Trophoblast cell (in vitro differentiated cells and primary cell): ENCODE measurements at regions not wholly inside any gene's neighbourhood (a gene's known extent, or its start where the extent isn't known, plus 50 kb on each side); places are given as distances from the start of the nearest gene placed in this dataset.

Experiments used
- DNase-seq, 2 donors: peaks; one replicate each; pipeline ENCODE4 v3.0.0-alpha.2; 2016
- H2AFZ ChIP-seq: 2 replicates; pipeline ENCODE4 v1.6.1; 2013; ENCODE audit warnings: low read length, moderate library complexity, mild to moderate bottlenecking; ENCODE audit not compliant: insufficient read depth, poor library complexity
- H2AK5ac ChIP-seq: 2 replicates; pipeline ENCODE4 v1.6.1; 2013; ENCODE audit warnings: mild to moderate bottlenecking, low read length
- H2BK120ac ChIP-seq: 2 replicates; pipeline ENCODE4 v1.6.1; 2013; ENCODE audit warnings: low read length, mild to moderate bottlenecking, moderate library complexity; ENCODE audit not compliant: insufficient read depth, poor library complexity
- H2BK12ac ChIP-seq: 2 replicates; pipeline ENCODE4 v1.6.1; 2013; ENCODE audit warnings: mild to moderate bottlenecking, low read length, moderate library complexity
- H2BK5ac ChIP-seq: 2 replicates; pipeline ENCODE4 v1.6.1; 2013; ENCODE audit warnings: low read length, low read depth, moderate library complexity, mild to moderate bottlenecking; ENCODE audit not compliant: poor library complexity
- H3K14ac ChIP-seq: 2 replicates; pipeline ENCODE4 v1.6.1; 2013; ENCODE audit warnings: mild to moderate bottlenecking, low read length
- H3K18ac ChIP-seq: 2 replicates; pipeline ENCODE4 v1.6.1; 2013; ENCODE audit warnings: mild to moderate bottlenecking, low read length
- H3K23ac ChIP-seq: 2 replicates; pipeline ENCODE4 v1.6.1; 2013; ENCODE audit warnings: low read length
- H3K27ac ChIP-seq: 2 replicates; pipeline ENCODE4 v1.5.1; 2013; ENCODE audit warnings: low read depth, mild to moderate bottlenecking, inconsistent platforms, low read length, moderate library complexity
- H3K27me3 ChIP-seq: 2 replicates; pipeline ENCODE4 v1.6.1; 2013; ENCODE audit warnings: inconsistent platforms, mild to moderate bottlenecking, low read length, moderate library complexity; ENCODE audit not compliant: insufficient read depth
- H3K36me3 ChIP-seq, 2 experiments: 1 replicate in 1 of 2; 2 replicates in 1 of 2; pipeline ENCODE4 v1.6.1; 2013; ENCODE audit warnings: low read length in 2 of 2, mild to moderate bottlenecking in 2 of 2, moderate library complexity in 1 of 2; ENCODE audit not compliant: insufficient read depth in 2 of 2, control insufficient read depth in 1 of 2
- H3K4ac ChIP-seq: 2 replicates; pipeline ENCODE4 v1.6.1; 2013; ENCODE audit warnings: low read depth, mild to moderate bottlenecking, low read length, moderate library complexity
- H3K4me1 ChIP-seq, 2 experiments: 1 replicate in 1 of 2; 2 replicates in 1 of 2; pipeline ENCODE4 v1.6.1; 2013; ENCODE audit warnings: low read length in 2 of 2, mild to moderate bottlenecking in 2 of 2, moderate library complexity in 1 of 2; ENCODE audit not compliant: insufficient read depth in 2 of 2, control insufficient read depth in 1 of 2
- H3K4me2 ChIP-seq: 2 replicates; pipeline ENCODE4 v1.6.1; 2013; ENCODE audit warnings: inconsistent platforms, mild to moderate bottlenecking, low read length, moderate library complexity
- H3K4me3 ChIP-seq: 2 replicates; pipeline ENCODE4 v1.5.1; 2013; ENCODE audit warnings: mild to moderate bottlenecking, low read depth, low read length, inconsistent platforms
- H3K79me1 ChIP-seq: one replicate; pipeline ENCODE4 v1.6.1; 2013; ENCODE audit warnings: low read length
- H3K79me2 ChIP-seq: 2 replicates; pipeline ENCODE4 v1.6.1; 2013; ENCODE audit warnings: low read length, mild to moderate bottlenecking; ENCODE audit not compliant: control insufficient read depth, insufficient read depth, poor library complexity
- H3K9ac ChIP-seq: 2 replicates; pipeline ENCODE4 v1.6.1; 2013; ENCODE audit warnings: mild to moderate bottlenecking, low read length
- H3K9me3 ChIP-seq: 2 replicates; pipeline ENCODE4 v1.6.1; 2013; ENCODE audit warnings: low read depth, mild to moderate bottlenecking, control low read depth, inconsistent platforms, low read length; ENCODE audit not compliant: insufficient read depth
- H4K12ac ChIP-seq: 2 replicates; pipeline ENCODE4 v1.6.1; 2013; ENCODE audit warnings: low read depth, mild to moderate bottlenecking, low read length, moderate library complexity
- H4K8ac ChIP-seq: 2 replicates; pipeline ENCODE4 v1.6.1; 2013; ENCODE audit warnings: low read depth, mild to moderate bottlenecking, low read length, moderate library complexity
- H4K91ac ChIP-seq: one replicate; pipeline ENCODE4 v1.6.1; 2013; ENCODE audit warnings: low read depth, mild to moderate bottlenecking, low read length, moderate library complexity
- WGBS: extraction: QIAGEN DNeasy Blood & Tissue Kit; methylation state at CpG from one replicate; pipeline ENCODE4 v1.1.7; 2013; ENCODE audit warnings: missing lambda C conversion rate; ENCODE audit not compliant: insufficient read length, insufficient coverage; ENCODE audit errors: extremely low coverage; 5-methylcytosine and 5-hydroxymethylcytosine counted together

DNA sequence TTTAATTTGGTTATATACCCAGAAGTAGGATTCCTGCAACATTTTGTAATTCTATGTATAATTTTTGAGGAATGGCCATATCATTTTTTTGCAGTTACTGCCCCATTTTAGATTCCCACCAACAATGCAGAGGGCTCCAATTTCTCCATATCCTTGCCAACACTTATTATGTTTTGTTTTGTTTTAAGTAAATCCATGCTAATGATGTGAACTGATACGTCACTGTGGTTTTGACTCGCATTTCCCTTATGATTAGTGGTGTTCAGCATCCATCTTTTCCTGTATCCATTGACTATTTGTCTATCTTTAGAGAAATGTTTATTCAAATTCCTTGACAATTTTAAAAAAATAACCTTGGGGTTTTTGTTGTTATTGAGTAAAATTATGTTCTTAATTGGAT, 826.4 kb downstream of the CDH11 start:
- Histone ChIP-seq H2AFZ (no peak overlapping the region), H3K79me1 (no peaks in the 10 kb centered on the region), H2AK5ac (no peak overlapping the region), H3K4me1 (no peaks in the 10 kb centered on the region), H3K9me3 (no peaks in the 10 kb centered on the region), H3K4me3 (no peak overlapping the region), H3K14ac (no peak overlapping the region), H3K79me2 (no peaks in the 10 kb centered on the region), H4K91ac (no peak overlapping the region), H3K18ac (no peak overlapping the region), H3K23ac (no peak overlapping the region), H4K12ac (no peak overlapping the region), H2BK120ac (no peak overlapping the region), H3K27ac (no peak overlapping the region), H3K9ac (no peak overlapping the region), H4K8ac (no peak overlapping the region), H3K36me3 (peaks cover 0 to 2% of the 10 kb centered on the region in 2 experiments), H2BK5ac (no peak overlapping the region), H3K27me3 (no peaks in the 10 kb centered on the region), H2BK12ac (no peak overlapping the region), H3K4ac (no peak overlapping the region), H3K4me2 (no peak overlapping the region)
- DNase-seq, result no peak
- WGBS, result no CpG with 5 or more reads among the region's 2 CpGs

DNA sequence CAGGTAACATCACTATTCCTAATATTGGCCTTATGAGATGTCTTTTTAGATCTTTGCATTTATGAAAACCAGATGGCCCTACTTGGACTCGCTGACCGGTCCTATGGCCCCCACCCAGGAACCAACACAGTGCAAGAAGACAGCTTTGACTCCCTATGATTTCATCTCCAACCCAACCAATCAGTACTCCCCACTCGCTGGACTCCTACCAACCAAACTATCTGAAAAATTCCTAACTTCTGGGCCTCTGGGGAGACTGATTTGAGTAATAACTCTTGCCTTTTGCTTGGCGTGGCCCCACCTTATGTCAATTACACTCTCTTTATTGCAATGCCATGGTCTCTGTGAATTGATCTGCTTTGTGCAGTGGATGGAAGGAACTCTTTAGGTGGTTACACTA, 828.9 kb downstream of the CDH11 start:
- Histone ChIP-seq H4K91ac (no peak overlapping the region), H4K12ac (no peak overlapping the region), H2AK5ac (no peak overlapping the region), H3K4ac (no peak overlapping the region), H3K36me3 (peaks cover 0 to 2% of the 10 kb centered on the region in 2 experiments), H3K4me2 (no peak overlapping the region), H4K8ac (no peak overlapping the region), H3K18ac (no peak overlapping the region), H3K27ac (no peak overlapping the region), H2AFZ (no peak overlapping the region), H3K23ac (no peak overlapping the region), H3K79me1 (no peaks in the 10 kb centered on the region), H3K4me3 (no peak overlapping the region), H2BK12ac (no peak overlapping the region), H3K9ac (no peak overlapping the region), H3K79me2 (no peaks in the 10 kb centered on the region), H2BK120ac (no peak overlapping the region), H2BK5ac (no peak overlapping the region), H3K27me3 (no peaks in the 10 kb centered on the region), H3K4me1 (no peaks in the 10 kb centered on the region), H3K14ac (no peak overlapping the region), H3K9me3 (no peaks in the 10 kb centered on the region)
- no CpG with 5 or more reads among the region's 4 CpGs for WGBS
- DNase-seq, result no peak

DNA sequence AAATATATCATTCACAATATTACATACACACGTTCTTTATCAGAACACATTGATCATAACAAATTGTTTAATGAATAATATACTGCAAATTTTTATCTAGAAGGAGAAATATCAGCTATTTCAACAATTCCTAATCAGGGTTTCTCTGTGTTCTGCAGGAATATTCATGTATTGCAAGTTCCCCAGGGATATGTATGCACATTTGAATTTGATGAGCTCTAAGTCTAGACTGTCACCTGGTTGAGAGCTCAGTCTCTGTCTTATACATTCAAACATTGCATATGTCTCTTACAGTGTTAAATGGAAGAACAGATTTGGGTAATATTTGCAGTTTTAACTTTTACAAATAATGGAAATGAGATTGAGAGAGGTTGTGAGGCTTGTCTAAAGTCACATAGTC, 829.7 kb downstream of the CDH11 start:
- H2AK5ac ChIP-seq, result no peak overlapping the region
- no peak overlapping the region for H2BK12ac ChIP-seq
- H4K91ac ChIP-seq, result no peak overlapping the region
- no peak overlapping the region for H2BK120ac ChIP-seq
- no CpG with 5 or more reads among the region's 1 CpG for WGBS
- no peak overlapping the region for H4K8ac ChIP-seq
- no peak overlapping the region for H3K4ac ChIP-seq
- H2AFZ ChIP-seq, result no peak overlapping the region
- no peak overlapping the region for H3K4me2 ChIP-seq
- no peak overlapping the region for H3K23ac ChIP-seq
- peaks cover 0 to 2% of the 10 kb centered on the region in 2 experiments for H3K36me3 ChIP-seq
- no peaks in the 10 kb centered on the region for H3K79me1 ChIP-seq
- H3K9me3 ChIP-seq, result no peaks in the 10 kb centered on the region
- DNase-seq, result no peak
- H3K14ac ChIP-seq, result no peak overlapping the region
- no peak overlapping the region for H3K9ac ChIP-seq
- no peak overlapping the region for H4K12ac ChIP-seq
- no peak overlapping the region for H3K4me3 ChIP-seq
- no peak overlapping the region for H3K27ac ChIP-seq
- no peaks in the 10 kb centered on the region for H3K79me2 ChIP-seq
- H3K27me3 ChIP-seq, result no peaks in the 10 kb centered on the region
- H3K18ac ChIP-seq, result no peak overlapping the region
- no peaks in the 10 kb centered on the region for H3K4me1 ChIP-seq
- no peak overlapping the region for H2BK5ac ChIP-seq

DNA sequence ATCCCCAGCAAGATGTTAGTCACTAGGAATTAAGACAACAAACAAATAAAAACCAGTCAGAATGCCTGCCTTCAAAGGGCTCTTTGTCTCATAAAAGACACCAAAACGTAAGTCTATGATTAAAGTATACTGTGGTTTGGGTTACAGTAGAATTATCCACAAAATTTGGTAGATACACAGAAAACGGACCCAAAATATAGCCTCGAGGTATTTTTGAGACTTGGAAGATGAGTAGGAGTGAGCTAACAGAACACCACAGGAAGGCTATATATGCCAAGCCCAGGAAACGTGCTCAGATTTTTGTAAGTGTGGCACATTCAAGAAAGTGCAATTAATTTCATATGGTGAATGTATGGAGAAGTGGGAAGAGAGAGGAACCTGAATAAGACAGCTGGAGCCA, 831.4 kb downstream of the CDH11 start:
- Histone ChIP-seq H3K36me3 (no peaks in the 10 kb centered on the region), H3K27me3 (no peaks in the 10 kb centered on the region), H3K79me2 (no peaks in the 10 kb centered on the region)

More for the DNA sequence above, 831.4 kb downstream of the CDH11 start:
- no peak overlapping the region for H3K4me3 ChIP-seq
- H3K18ac ChIP-seq, result no peak overlapping the region
- DNase-seq, result no peak
- H3K4me1 ChIP-seq, result no peaks in the 10 kb centered on the region
- no peak overlapping the region for H4K8ac ChIP-seq
- no peak overlapping the region for H2AFZ ChIP-seq
- H4K12ac ChIP-seq, result no peak overlapping the region
- H3K14ac ChIP-seq, result no peak overlapping the region
- no peak overlapping the region for H2BK5ac ChIP-seq
- H3K9ac ChIP-seq, result no peak overlapping the region
- no peaks in the 10 kb centered on the region for H3K79me1 ChIP-seq
- no peak overlapping the region for H4K91ac ChIP-seq
- H3K9me3 ChIP-seq, result no peaks in the 10 kb centered on the region
- H3K27ac ChIP-seq, result no peak overlapping the region
- H2BK12ac ChIP-seq, result no peak overlapping the region
- no CpG with 5 or more reads among the region's 4 CpGs for WGBS
- H3K4ac ChIP-seq, result no peak overlapping the region
- no peak overlapping the region for H3K4me2 ChIP-seq
- no peak overlapping the region for H2AK5ac ChIP-seq
- H3K23ac ChIP-seq, result no peak overlapping the region
- no peak overlapping the region for H2BK120ac ChIP-seq
